H1 (cell line): ENCODE measurements at regions not wholly inside any gene's neighbourhood (a gene's known extent, or its start where the extent isn't known, plus 50 kb on each side); places are given as distances from the start of the nearest gene placed in this dataset.

Experiments
- CHD7 ChIP-seq: fragments of 300-600 bp; sonication (generic); IDR thresholded peaks from 2 replicates; pipeline ENCODE4 v1.7.1; 2012; ENCODE audit warnings: low read length, moderate library complexity, mild to moderate bottlenecking, inconsistent platforms; ENCODE audit not compliant: insufficient replicate concordance

- TF ChIP-seq CHD7: no peak
Measured at GRCh38 chr10:121098751-121099150, 247.6 kb downstream of the WDR11 start (continued).
